ENCODE measurements at regions not wholly inside any gene's neighbourhood (a gene's known extent, or its start where the extent isn't known, plus 50 kb on each side); places are given as distances from the start of the nearest gene placed in this dataset.

- H3K27ac ChIP-seq (ENCODE audit: low read length): no peak overlapping the region
- no peaks in the 10 kb centered on the region for H3K4me1 ChIP-seq (ENCODE audit: control insufficient read depth, insufficient read depth, low read length)
- no peak overlapping the region for H3K9ac ChIP-seq (ENCODE audit: low read length in 2 of 2)
- no peaks in the 10 kb centered on the region for H3K27me3 ChIP-seq (ENCODE audit: control insufficient read depth in 1 of 2, insufficient read depth in 2 of 2, low read length in 2 of 2)
- peaks cover 3% of the 10 kb centered on the region in 2 donors for H3K9me3 ChIP-seq (ENCODE audit: control insufficient read depth in 2 of 2, low read length in 2 of 2)
- H3K4me3 ChIP-seq (ENCODE audit: low read length in 2 of 2): no peak overlapping the region
- no peaks in the 10 kb centered on the region for H3K36me3 ChIP-seq (ENCODE audit: control insufficient read depth in 2 of 2, insufficient read depth in 2 of 2, low read length in 2 of 2)
These were observed 172.1 kb upstream of the ARG1 start for GRCh38 chr6:131400779-131401496.

GRCh38 chr6:131408811-131409210, 164.2 kb upstream of the ARG1 start:
- H3K4me1 ChIP-seq (ENCODE audit: control insufficient read depth, insufficient read depth, low read length): no peaks in the 10 kb centered on the region
- no peaks in the 10 kb centered on the region for H3K36me3 ChIP-seq (ENCODE audit: control insufficient read depth in 2 of 2, insufficient read depth in 2 of 2, low read length in 2 of 2)
- H3K27ac ChIP-seq (ENCODE audit: low read length): no peak overlapping the region
- no peak overlapping the region for H3K9ac ChIP-seq (ENCODE audit: low read length in 2 of 2)
- no peaks in the 10 kb centered on the region for H3K27me3 ChIP-seq (ENCODE audit: control insufficient read depth in 1 of 2, insufficient read depth in 2 of 2, low read length in 2 of 2)
- H3K4me3 ChIP-seq (ENCODE audit: low read length in 2 of 2): no peak overlapping the region
- no peaks in the 10 kb centered on the region for H3K9me3 ChIP-seq (ENCODE audit: control insufficient read depth in 2 of 2, low read length in 2 of 2)

GRCh38 chr6:131410785-131411184, 162.2 kb upstream of the ARG1 start:
- H3K27ac ChIP-seq (ENCODE audit: low read length): no peak overlapping the region

GRCh38 chr6:131412960-131413830, 159.8 kb upstream of the ARG1 start:
- Histone ChIP-seq H3K27ac (ENCODE audit: low read length) (no peak overlapping the region), H3K4me3 (ENCODE audit: low read length in 2 of 2) (no peak overlapping the region), H3K4me1 (ENCODE audit: control insufficient read depth, insufficient read depth, low read length) (no peaks in the 10 kb centered on the region), H3K9me3 (ENCODE audit: control insufficient read depth in 2 of 2, low read length in 2 of 2) (no peaks in the 10 kb centered on the region), H3K9ac (ENCODE audit: low read length in 2 of 2) (no peak overlapping the region), H3K27me3 (ENCODE audit: control insufficient read depth in 1 of 2, insufficient read depth in 2 of 2, low read length in 2 of 2) (no peaks in the 10 kb centered on the region), H3K36me3 (ENCODE audit: control insufficient read depth in 2 of 2, insufficient read depth in 2 of 2, low read length in 2 of 2) (no peaks in the 10 kb centered on the region)

More at GRCh38 chr6:131410785-131411184, 162.2 kb upstream of the ARG1 start:
- H3K4me3 ChIP-seq (ENCODE audit: low read length in 2 of 2): no peak overlapping the region
- H3K27me3 ChIP-seq (ENCODE audit: control insufficient read depth in 1 of 2, insufficient read depth in 2 of 2, low read length in 2 of 2): no peaks in the 10 kb centered on the region
- no peaks in the 10 kb centered on the region for H3K9me3 ChIP-seq (ENCODE audit: control insufficient read depth in 2 of 2, low read length in 2 of 2)
- no peak overlapping the region for H3K9ac ChIP-seq (ENCODE audit: low read length in 2 of 2)
- H3K36me3 ChIP-seq (ENCODE audit: control insufficient read depth in 2 of 2, insufficient read depth in 2 of 2, low read length in 2 of 2): no peaks in the 10 kb centered on the region
- H3K4me1 ChIP-seq (ENCODE audit: control insufficient read depth, insufficient read depth, low read length): no peaks in the 10 kb centered on the region

- no peak overlapping the region for H3K4me3 ChIP-seq (ENCODE audit: low read length in 2 of 2)
- H3K9ac ChIP-seq (ENCODE audit: low read length in 2 of 2): no peak overlapping the region
These were observed 159.2 kb upstream of the ARG1 start for GRCh38 chr6:131413831-131414191.

GRCh38 chr6:131414956-131415355, 158.1 kb upstream of the ARG1 start:
- H3K27ac ChIP-seq (ENCODE audit: low read length): no peak overlapping the region
- no peak overlapping the region for H3K4me3 ChIP-seq (ENCODE audit: low read length in 2 of 2)
- H3K9me3 ChIP-seq (ENCODE audit: control insufficient read depth in 2 of 2, low read length in 2 of 2): no peaks in the 10 kb centered on the region
- no peaks in the 10 kb centered on the region for H3K36me3 ChIP-seq (ENCODE audit: control insufficient read depth in 2 of 2, insufficient read depth in 2 of 2, low read length in 2 of 2)
- H3K27me3 ChIP-seq (ENCODE audit: control insufficient read depth in 1 of 2, insufficient read depth in 2 of 2, low read length in 2 of 2): no peaks in the 10 kb centered on the region
- no peak overlapping the region for H3K9ac ChIP-seq (ENCODE audit: low read length in 2 of 2)
- no peaks in the 10 kb centered on the region for H3K4me1 ChIP-seq (ENCODE audit: control insufficient read depth, insufficient read depth, low read length)

More at GRCh38 chr6:131413831-131414191, 159.2 kb upstream of the ARG1 start:
- Histone ChIP-seq H3K9me3 (ENCODE audit: control insufficient read depth in 2 of 2, low read length in 2 of 2) (no peaks in the 10 kb centered on the region), H3K4me1 (ENCODE audit: control insufficient read depth, insufficient read depth, low read length) (no peaks in the 10 kb centered on the region), H3K27ac (ENCODE audit: low read length) (no peak overlapping the region), H3K27me3 (ENCODE audit: control insufficient read depth in 1 of 2, insufficient read depth in 2 of 2, low read length in 2 of 2) (no peaks in the 10 kb centered on the region), H3K36me3 (ENCODE audit: control insufficient read depth in 2 of 2, insufficient read depth in 2 of 2, low read length in 2 of 2) (no peaks in the 10 kb centered on the region)

GRCh38 chr6:131418441-131418840, 154.6 kb upstream of the ARG1 start:
- Histone ChIP-seq H3K9ac (ENCODE audit: low read length in 2 of 2) (no peak overlapping the region), H3K27me3 (ENCODE audit: control insufficient read depth in 1 of 2, insufficient read depth in 2 of 2, low read length in 2 of 2) (no peaks in the 10 kb centered on the region), H3K27ac (ENCODE audit: low read length) (no peak overlapping the region), H3K36me3 (ENCODE audit: control insufficient read depth in 2 of 2, insufficient read depth in 2 of 2, low read length in 2 of 2) (no peaks in the 10 kb centered on the region), H3K4me3 (ENCODE audit: low read length in 2 of 2) (no peak overlapping the region), H3K9me3 (ENCODE audit: control insufficient read depth in 2 of 2, low read length in 2 of 2) (no peaks in the 10 kb centered on the region), H3K4me1 (ENCODE audit: control insufficient read depth, insufficient read depth, low read length) (no peaks in the 10 kb centered on the region)

GRCh38 chr6:131419702-131420101, 153.3 kb upstream of the ARG1 start:
- no peaks in the 10 kb centered on the region for H3K9me3 ChIP-seq (ENCODE audit: control insufficient read depth in 2 of 2, low read length in 2 of 2)
- no peak overlapping the region for H3K27ac ChIP-seq (ENCODE audit: low read length)
- H3K9ac ChIP-seq (ENCODE audit: low read length in 2 of 2): no peak overlapping the region
- H3K36me3 ChIP-seq (ENCODE audit: control insufficient read depth in 2 of 2, insufficient read depth in 2 of 2, low read length in 2 of 2): no peaks in the 10 kb centered on the region
- H3K4me3 ChIP-seq (ENCODE audit: low read length in 2 of 2): no peak overlapping the region
- H3K27me3 ChIP-seq (ENCODE audit: control insufficient read depth in 1 of 2, insufficient read depth in 2 of 2, low read length in 2 of 2): no peaks in the 10 kb centered on the region
- H3K4me1 ChIP-seq (ENCODE audit: control insufficient read depth, insufficient read depth, low read length): no peaks in the 10 kb centered on the region

GRCh38 chr6:131424016-131424415, 149.0 kb upstream of the ARG1 start:
- Histone ChIP-seq H3K36me3 (ENCODE audit: control insufficient read depth in 2 of 2, insufficient read depth in 2 of 2, low read length in 2 of 2) (no peaks in the 10 kb centered on the region), H3K4me1 (ENCODE audit: control insufficient read depth, insufficient read depth, low read length) (no peaks in the 10 kb centered on the region), H3K27ac (ENCODE audit: low read length) (no peak overlapping the region), H3K4me3 (ENCODE audit: low read length in 2 of 2) (no peak overlapping the region), H3K9ac (ENCODE audit: low read length in 2 of 2) (no peak overlapping the region), H3K9me3 (ENCODE audit: control insufficient read depth in 2 of 2, low read length in 2 of 2) (no peaks in the 10 kb centered on the region), H3K27me3 (ENCODE audit: control insufficient read depth in 1 of 2, insufficient read depth in 2 of 2, low read length in 2 of 2) (no peaks in the 10 kb centered on the region)

- no peaks in the 10 kb centered on the region for H3K27me3 ChIP-seq (ENCODE audit: control insufficient read depth in 1 of 2, insufficient read depth in 2 of 2, low read length in 2 of 2)
These were observed 148.6 kb upstream of the ARG1 start for GRCh38 chr6:131424475-131424874.

More at GRCh38 chr6:131424475-131424874, 148.6 kb upstream of the ARG1 start:
- Histone ChIP-seq H3K36me3 (ENCODE audit: control insufficient read depth in 2 of 2, insufficient read depth in 2 of 2, low read length in 2 of 2) (no peaks in the 10 kb centered on the region), H3K27ac (ENCODE audit: low read length) (no peak overlapping the region), H3K4me1 (ENCODE audit: control insufficient read depth, insufficient read depth, low read length) (no peaks in the 10 kb centered on the region), H3K9ac (ENCODE audit: low read length in 2 of 2) (no peak overlapping the region), H3K4me3 (ENCODE audit: low read length in 2 of 2) (no peak overlapping the region), H3K9me3 (ENCODE audit: control insufficient read depth in 2 of 2, low read length in 2 of 2) (no peaks in the 10 kb centered on the region)
